ENCODE measurements at regions not wholly inside any gene's neighbourhood (a gene's known extent, or its start where the extent isn't known, plus 50 kb on each side); places are given as distances from the start of the nearest gene placed in this dataset.

DNA sequence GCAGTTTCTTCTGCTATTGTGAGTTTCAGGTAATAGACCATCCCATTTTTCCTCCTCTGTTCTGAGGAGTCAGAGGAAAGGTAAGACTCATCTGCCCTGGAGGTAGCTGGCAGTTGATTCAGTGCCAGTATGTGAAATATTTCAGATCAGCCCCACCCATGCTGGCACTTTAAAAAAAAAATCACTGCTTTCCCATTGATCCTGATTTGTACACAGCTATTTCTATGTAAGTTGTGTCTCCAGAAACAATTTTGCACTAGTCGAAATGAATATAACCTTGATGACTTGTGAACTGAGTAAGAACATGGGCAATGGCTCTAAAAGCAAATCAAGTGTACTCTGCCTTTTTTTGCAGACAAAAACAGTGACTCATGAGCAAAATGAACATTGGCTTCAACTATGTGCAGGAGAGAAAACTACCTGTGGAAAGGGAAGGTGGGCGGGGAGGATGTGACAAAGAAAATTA is 82.0 kb upstream of the OR5AK2 start:
- TF ChIP-seq, protein P1, sequence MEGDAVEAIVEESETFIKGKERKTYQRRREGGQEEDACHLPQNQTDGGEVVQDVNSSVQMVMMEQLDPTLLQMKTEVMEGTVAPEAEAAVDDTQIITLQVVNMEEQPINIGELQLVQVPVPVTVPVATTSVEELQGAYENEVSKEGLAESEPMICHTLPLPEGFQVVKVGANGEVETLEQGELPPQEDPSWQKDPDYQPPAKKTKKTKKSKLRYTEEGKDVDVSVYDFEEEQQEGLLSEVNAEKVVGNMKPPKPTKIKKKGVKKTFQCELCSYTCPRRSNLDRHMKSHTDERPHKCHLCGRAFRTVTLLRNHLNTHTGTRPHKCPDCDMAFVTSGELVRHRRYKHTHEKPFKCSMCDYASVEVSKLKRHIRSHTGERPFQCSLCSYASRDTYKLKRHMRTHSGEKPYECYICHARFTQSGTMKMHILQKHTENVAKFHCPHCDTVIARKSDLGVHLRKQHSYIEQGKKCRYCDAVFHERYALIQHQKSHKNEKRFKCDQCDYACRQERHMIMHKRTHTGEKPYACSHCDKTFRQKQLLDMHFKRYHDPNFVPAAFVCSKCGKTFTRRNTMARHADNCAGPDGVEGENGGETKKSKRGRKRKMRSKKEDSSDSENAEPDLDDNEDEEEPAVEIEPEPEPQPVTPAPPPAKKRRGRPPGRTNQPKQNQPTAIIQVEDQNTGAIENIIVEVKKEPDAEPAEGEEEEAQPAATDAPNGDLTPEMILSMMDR (conservative IDR thresholded peaks at IDR 0.05; ENCODE audit: low read depth in 2 of 2): no peak
- no peak for TF ChIP-seq POLR2AphosphoS5 (IDR thresholded peaks at IDR 0.05; ENCODE audit: low read depth)
- TF ChIP-seq, protein P2, sequence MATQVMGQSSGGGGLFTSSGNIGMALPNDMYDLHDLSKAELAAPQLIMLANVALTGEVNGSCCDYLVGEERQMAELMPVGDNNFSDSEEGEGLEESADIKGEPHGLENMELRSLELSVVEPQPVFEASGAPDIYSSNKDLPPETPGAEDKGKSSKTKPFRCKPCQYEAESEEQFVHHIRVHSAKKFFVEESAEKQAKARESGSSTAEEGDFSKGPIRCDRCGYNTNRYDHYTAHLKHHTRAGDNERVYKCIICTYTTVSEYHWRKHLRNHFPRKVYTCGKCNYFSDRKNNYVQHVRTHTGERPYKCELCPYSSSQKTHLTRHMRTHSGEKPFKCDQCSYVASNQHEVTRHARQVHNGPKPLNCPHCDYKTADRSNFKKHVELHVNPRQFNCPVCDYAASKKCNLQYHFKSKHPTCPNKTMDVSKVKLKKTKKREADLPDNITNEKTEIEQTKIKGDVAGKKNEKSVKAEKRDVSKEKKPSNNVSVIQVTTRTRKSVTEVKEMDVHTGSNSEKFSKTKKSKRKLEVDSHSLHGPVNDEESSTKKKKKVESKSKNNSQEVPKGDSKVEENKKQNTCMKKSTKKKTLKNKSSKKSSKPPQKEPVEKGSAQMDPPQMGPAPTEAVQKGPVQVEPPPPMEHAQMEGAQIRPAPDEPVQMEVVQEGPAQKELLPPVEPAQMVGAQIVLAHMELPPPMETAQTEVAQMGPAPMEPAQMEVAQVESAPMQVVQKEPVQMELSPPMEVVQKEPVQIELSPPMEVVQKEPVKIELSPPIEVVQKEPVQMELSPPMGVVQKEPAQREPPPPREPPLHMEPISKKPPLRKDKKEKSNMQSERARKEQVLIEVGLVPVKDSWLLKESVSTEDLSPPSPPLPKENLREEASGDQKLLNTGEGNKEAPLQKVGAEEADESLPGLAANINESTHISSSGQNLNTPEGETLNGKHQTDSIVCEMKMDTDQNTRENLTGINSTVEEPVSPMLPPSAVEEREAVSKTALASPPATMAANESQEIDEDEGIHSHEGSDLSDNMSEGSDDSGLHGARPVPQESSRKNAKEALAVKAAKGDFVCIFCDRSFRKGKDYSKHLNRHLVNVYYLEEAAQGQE (IDR thresholded peaks at IDR 0.05; ENCODE audit: unreplicated experiment): no peak
- no peak for TF ChIP-seq EZH2phosphoT487 (IDR thresholded peaks at IDR 0.05; ENCODE audit: unreplicated experiment)
- TF ChIP-seq EZH2 (IDR thresholded peaks at IDR 0.05; ENCODE audit: low read depth, unreplicated experiment): no peak
- TF ChIP-seq, protein P3, sequence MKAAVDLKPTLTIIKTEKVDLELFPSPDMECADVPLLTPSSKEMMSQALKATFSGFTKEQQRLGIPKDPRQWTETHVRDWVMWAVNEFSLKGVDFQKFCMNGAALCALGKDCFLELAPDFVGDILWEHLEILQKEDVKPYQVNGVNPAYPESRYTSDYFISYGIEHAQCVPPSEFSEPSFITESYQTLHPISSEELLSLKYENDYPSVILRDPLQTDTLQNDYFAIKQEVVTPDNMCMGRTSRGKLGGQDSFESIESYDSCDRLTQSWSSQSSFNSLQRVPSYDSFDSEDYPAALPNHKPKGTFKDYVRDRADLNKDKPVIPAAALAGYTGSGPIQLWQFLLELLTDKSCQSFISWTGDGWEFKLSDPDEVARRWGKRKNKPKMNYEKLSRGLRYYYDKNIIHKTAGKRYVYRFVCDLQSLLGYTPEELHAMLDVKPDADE (IDR thresholded peaks at IDR 0.05): no peak
- TF ChIP-seq NANOG (IDR thresholded peaks at IDR 0.05; ENCODE audit: borderline replicate concordance): no peak

All from GM23338 (cell line).